EH (cell line): ENCODE measurements at regions not wholly inside any gene's neighbourhood (a gene's known extent, or its start where the extent isn't known, plus 50 kb on each side); places are given as distances from the start of the nearest gene placed in this dataset.
"Not testable (repeated sequence)": the region's sequence is repeated elsewhere in the genome, so short reads cannot be mapped to it uniquely, and the experiment has no call there.

Experiments
- DNase-seq: peaks from one replicate; pipeline ENCODE4 v3.0.0-alpha.2; 2015; ENCODE audit warnings: low read depth

GRCh38 chr3:86794361-86795065, 196.4 kb downstream of the VGLL3 start:
- peak; percentile 45 for DNase-seq

- DNase-seq = peak; percentile 97
Observed at GRCh38 chr3:86793786-86794185, 197.2 kb downstream of the VGLL3 start.

- DNase-seq = peak; percentile 30
Observed at GRCh38 chr3:86792316-86792715, 198.6 kb downstream of the VGLL3 start.

- no peak for DNase-seq
Observed at GRCh38 chr3:86790884-86791549, 199.9 kb downstream of the VGLL3 start.

- DNase-seq = peak; percentile 25
Observed at GRCh38 chr3:86788371-86788770, 202.6 kb downstream of the VGLL3 start.

- peak; percentile 71 for DNase-seq
Observed at GRCh38 chr3:86787091-86787490, 203.9 kb downstream of the VGLL3 start.

- peak; percentile 65 for DNase-seq
Observed at GRCh38 chr3:86785386-86785785, 205.6 kb downstream of the VGLL3 start.

- no peak for DNase-seq
Observed at GRCh38 chr3:86782866-86783265, 208.1 kb downstream of the VGLL3 start.

GRCh38 chr3:86782286-86782685, 208.7 kb downstream of the VGLL3 start:
- no peak for DNase-seq

- DNase-seq = peak; percentile 59
Observed at GRCh38 chr3:86774082-86774691, 216.8 kb downstream of the VGLL3 start.

- DNase-seq = no peak
Observed at GRCh38 chr3:86772699-86773098, 218.2 kb downstream of the VGLL3 start.

- peak; percentile 25 for DNase-seq
Observed at GRCh38 chr3:86771741-86772512, 219.0 kb downstream of the VGLL3 start.

GRCh38 chr3:86766331-86766730, 224.6 kb downstream of the VGLL3 start:
- DNase-seq = no peak

- DNase-seq = not testable (repeated sequence)
Observed at GRCh38 chr3:86757322-86758179, 233.4 kb downstream of the VGLL3 start.

- no peak for DNase-seq
Observed at GRCh38 chr3:86748015-86748414, 242.9 kb downstream of the VGLL3 start.

GRCh38 chr3:86744051-86744450, 246.9 kb downstream of the VGLL3 start:
- no peak for DNase-seq

GRCh38 chr3:86743233-86743632, 247.7 kb downstream of the VGLL3 start:
- DNase-seq = no peak

- peak; percentile 5 for DNase-seq
Observed at GRCh38 chr3:86740751-86741150, 250.2 kb downstream of the VGLL3 start.

GRCh38 chr3:86739244-86739643, 251.7 kb downstream of the VGLL3 start:
- no peak for DNase-seq

- DNase-seq = no peak
Observed at GRCh38 chr3:86738684-86739083, 252.3 kb downstream of the VGLL3 start.

- no peak for DNase-seq
Observed at GRCh38 chr3:86737517-86737916, 253.4 kb downstream of the VGLL3 start.

GRCh38 chr3:86733257-86733656, 257.7 kb downstream of the VGLL3 start:
- DNase-seq = no peak
